ENCODE measurements at regions not wholly inside any gene's neighbourhood (a gene's known extent, or its start where the extent isn't known, plus 50 kb on each side); places are given as distances from the start of the nearest gene placed in this dataset.

DNA sequence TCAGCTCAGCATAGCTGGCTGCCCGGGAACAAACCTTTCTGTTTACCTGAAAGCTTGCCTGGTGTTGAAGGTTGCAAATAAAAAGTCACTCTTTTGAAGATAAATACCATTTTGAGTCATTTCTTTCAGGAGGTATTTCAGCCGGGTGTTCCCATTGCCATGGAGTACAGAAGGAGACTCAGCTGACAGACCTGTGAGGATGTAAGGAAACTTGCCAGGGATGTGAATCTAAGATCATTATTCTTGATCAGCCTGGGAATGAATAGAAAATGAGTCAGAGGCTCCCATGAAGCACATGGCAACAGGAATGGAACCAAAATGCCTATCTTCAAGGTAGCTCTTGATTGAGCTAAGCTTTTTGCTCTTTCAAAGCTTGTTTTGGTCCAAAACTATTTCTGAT is 231.2 kb downstream of the CYRIA start:
- Histone ChIP-seq H4K5ac (ENCODE audit: insufficient read length, low read depth, low read length) (no peak overlapping the region), H2BK15ac (ENCODE audit: low read length) (no peak overlapping the region), H3K18ac (ENCODE audit: extremely low read depth, low read length) (no peak overlapping the region), H3K9ac (replicated peaks in 1 of 4; ENCODE audit: extremely low read depth in 1 of 4, low read depth in 3 of 4, low read length in 3 of 4) (no peak overlapping the region), H3K36me3 (ENCODE audit: control insufficient read depth in 2 of 4, insufficient read depth in 4 of 4, low read length in 3 of 4) (no peaks in the 10 kb centered on the region), H2BK120ac (replicated peaks; ENCODE audit: low read depth, low read length) (no peak overlapping the region), H2BK20ac (ENCODE audit: low read length) (no peak overlapping the region), H3K79me2 (ENCODE audit: control insufficient read depth in 1 of 2, insufficient read depth in 2 of 2, low read length in 2 of 2) (no peaks in the 10 kb centered on the region), H4K20me1 (replicated peaks in 1 of 2; ENCODE audit: control insufficient read depth in 1 of 2, insufficient read depth in 2 of 2, low read length in 2 of 2) (no peaks in the 10 kb centered on the region), H3K23me2 (ENCODE audit: low read depth, low read length) (no peaks in the 10 kb centered on the region), H3K27me3 (replicated peaks in 1 of 4; ENCODE audit: control insufficient read depth in 3 of 4, extremely low read depth in 1 of 4, insufficient read depth in 3 of 4, low read length in 3 of 4) (no peaks in the 10 kb centered on the region), H3K23ac (ENCODE audit: insufficient read length) (no peak overlapping the region), H3K4me2 (ENCODE audit: insufficient read depth in 1 of 2, low read depth in 2 of 2, low read length in 2 of 2) (no peak overlapping the region), H4K91ac (replicated peaks; ENCODE audit: insufficient read length, low read length) (no peak overlapping the region), H3K4me1 (replicated peaks in 1 of 4; ENCODE audit: control insufficient read depth in 3 of 4, insufficient read depth in 4 of 4, low read length in 3 of 4) (no peaks in the 10 kb centered on the region), H3K79me1 (ENCODE audit: low read depth, low read length) (no peaks in the 10 kb centered on the region), H3K56ac (replicated peaks; ENCODE audit: insufficient read length, low read depth, low read length) (no peak overlapping the region), H3K14ac (ENCODE audit: insufficient read length) (no peak overlapping the region), H3K27ac (ENCODE audit: low read depth, low read length) (no peak overlapping the region), H2AFZ (ENCODE audit: low read length) (no peak overlapping the region), H2BK12ac (ENCODE audit: low read depth, low read length) (no peak overlapping the region), H2BK5ac (ENCODE audit: low read depth, low read length) (no peak overlapping the region), H3K9me3 (ENCODE audit: insufficient read depth in 2 of 2, low read depth in 1 of 2, low read length in 1 of 2) (no peaks in the 10 kb centered on the region), H4K8ac (ENCODE audit: extremely low read depth, insufficient read depth, low read length) (no peak overlapping the region), H3K4me3 (ENCODE audit: extremely low read depth in 1 of 4, insufficient read depth in 2 of 4, low read depth in 3 of 4, low read length in 4 of 4) (no peak overlapping the region), H3K4ac (replicated peaks; ENCODE audit: insufficient read length, low read depth, low read length) (no peak overlapping the region), H2AK5ac (ENCODE audit: low read depth, low read length) (no peak overlapping the region)
- ChIA-PET POLR2A (ENCODE audit: partially characterized antibody) (no interaction called here), CTCF (ENCODE audit: partially characterized antibody) (interaction anchor here (1.3 to 1.4 kb wide), 2 partner anchors 30 to 109 kb away, joined by 3 read pairs; no protein-coding TSS in a partner anchor)
- WGBS, 2 experiments (ENCODE audit: extremely low coverage in 1 of 2, insufficient coverage in 1 of 2, insufficient read length in 1 of 2, insufficient replicate concordance in 2 of 2, low coverage in 1 of 2, low lambda C conversion rate in 2 of 2, missing lambda C conversion rate in 1 of 2), result 94% methylated on average over 2 of the region's 2 CpGs; no CpG with 5 or more reads in 1 of the 2 experiments
- FAIRE-seq (no peak), DNase-seq (ENCODE audit: low read depth in 1 of 2, low spot score in 2 of 2) (no peak)
- TF ChIP-seq TAF1 (IDR thresholded peaks at IDR 0.05; ENCODE audit: low read depth, low read length) (no peak), TAF7 (optimal IDR thresholded peaks at IDR 0.05; ENCODE audit: borderline replicate concordance, low read depth, low read length) (no peak), NANOG (IDR thresholded peaks at IDR 0.05; ENCODE audit: insufficient read depth, low read depth, low read length, poor library complexity, severe bottlenecking) (no peak), CREB1 (IDR thresholded peaks at IDR 0.05) (no peak), EZH2 (IDR thresholded peaks at IDR 0.05; ENCODE audit: low read depth, low read length, severe bottlenecking) (no peak), GTF2F1 (IDR thresholded peaks at IDR 0.05; ENCODE audit: borderline replicate concordance, low read depth, low read length) (no peak), BCL11A (IDR thresholded peaks at IDR 0.05; ENCODE audit: low read depth in 2 of 2, low read length in 2 of 2) (no peak), POLR2AphosphoS5 (IDR thresholded peaks at IDR 0.05; ENCODE audit: low read depth, low read length) (no peak), PHF8 (conservative IDR thresholded peaks at IDR 0.05; ENCODE audit: low read depth, low read length) (no peak), FOSL1 (IDR thresholded peaks at IDR 0.05; ENCODE audit: insufficient read depth, low read depth, low read length) (no peak), YY1 (IDR thresholded peaks at IDR 0.05; ENCODE audit: low read depth, low read length) (no peak), EP300 (IDR thresholded peaks at IDR 0.05; ENCODE audit: borderline replicate concordance in 1 of 2, low read depth in 2 of 2, low read length in 2 of 2) (no peak), SIX5 (IDR thresholded peaks at IDR 0.05; ENCODE audit: low read depth, low read length) (no peak)
- TF ChIP-seq, protein P1, sequence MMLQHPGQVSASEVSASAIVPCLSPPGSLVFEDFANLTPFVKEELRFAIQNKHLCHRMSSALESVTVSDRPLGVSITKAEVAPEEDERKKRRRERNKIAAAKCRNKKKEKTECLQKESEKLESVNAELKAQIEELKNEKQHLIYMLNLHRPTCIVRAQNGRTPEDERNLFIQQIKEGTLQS (IDR thresholded peaks at IDR 0.05; ENCODE audit: insufficient read depth, low read depth, low read length), result no peak

All from H1 (cell line).